Keratinocyte (primary cell): ENCODE measurements at regions not wholly inside any gene's neighbourhood (a gene's known extent, or its start where the extent isn't known, plus 50 kb on each side); places are given as distances from the start of the nearest gene placed in this dataset.

Experiments
- DNase-seq: peaks from one replicate; pipeline ENCODE4 v3.0.0-alpha.2; 2011; ENCODE audit warnings: low read depth, missing footprints, low spot score
- FAIRE-seq: peaks from 2 replicates; lab custom pipeline; 2011; peaks lifted over from hg19 to GRCh38; lab: Jason Lieb, UNC
- H2AFZ ChIP-seq: 2 replicates; pipeline ENCODE4 v1.6.0; 2012; ENCODE audit warnings: low read length, control low read depth, inconsistent platforms; ENCODE audit not compliant: control insufficient read depth
- H3K27ac ChIP-seq: 2 replicates; pipeline ENCODE4 v1.5.1; 2011; ENCODE audit warnings: low read length; ENCODE audit not compliant: control insufficient read depth, insufficient read depth
- H3K27me3 ChIP-seq: 3 replicates; pipeline ENCODE4 v1.6.0; 2011; ENCODE audit warnings: low read length; ENCODE audit not compliant: control insufficient read depth, insufficient read depth; ENCODE audit errors: extremely low read depth
- H3K36me3 ChIP-seq, 2 experiments: 2 replicates in 1 of 2; 3 replicates in 1 of 2; pipeline ENCODE4 v1.5.1; 2011; ENCODE audit warnings: low read length in 2 of 2, mild to moderate bottlenecking in 1 of 2; ENCODE audit not compliant: control insufficient read depth in 2 of 2, insufficient read depth in 2 of 2; ENCODE audit errors: extremely low read depth in 1 of 2
- H3K4me1 ChIP-seq: 3 replicates; pipeline ENCODE4 v1.5.1; 2011; ENCODE audit warnings: low read length; ENCODE audit not compliant: control insufficient read depth, insufficient read depth; ENCODE audit errors: extremely low read depth
- H3K4me2 ChIP-seq: 3 replicates; pipeline ENCODE4 v1.6.0; 2011; ENCODE audit warnings: low read depth, low read length; ENCODE audit not compliant: control insufficient read depth, insufficient read depth; ENCODE audit errors: extremely low read depth
- H3K4me3 ChIP-seq, 3 experiments: fragments of 200-600 bp in 1 of 3; sonication (generic) in 1 of 3; 2 replicates in 2 of 3; 3 replicates in 1 of 3; pipeline ENCODE4 v1.5.1; 2011 to 2016; ENCODE audit warnings: low read length in 3 of 3, mild to moderate bottlenecking in 3 of 3, control low read depth in 2 of 3, inconsistent platforms in 1 of 3, low read depth in 1 of 3, mixed read lengths in 1 of 3, mixed run types in 1 of 3, moderate library complexity in 1 of 3; ENCODE audit not compliant: control insufficient read depth in 2 of 3, insufficient read depth in 2 of 3; ENCODE audit errors: extremely low read depth in 1 of 3
- H3K79me2 ChIP-seq: 2 replicates; pipeline ENCODE4 v1.6.0; 2012; ENCODE audit warnings: low read length; ENCODE audit not compliant: control insufficient read depth, insufficient read depth
- H3K9ac ChIP-seq: 3 replicates; pipeline ENCODE4 v1.6.0; 2011; ENCODE audit warnings: low read length; ENCODE audit not compliant: control insufficient read depth, insufficient read depth; ENCODE audit errors: extremely low read depth
- H3K9me1 ChIP-seq: 3 replicates; pipeline ENCODE4 v1.6.0; 2011; ENCODE audit warnings: low read length; ENCODE audit not compliant: control insufficient read depth, insufficient read depth; ENCODE audit errors: extremely low read depth
- H3K9me3 ChIP-seq: 2 replicates; pipeline ENCODE4 v1.5.1; 2012; ENCODE audit warnings: low read depth, low read length; ENCODE audit not compliant: control insufficient read depth
- H4K20me1 ChIP-seq: 3 replicates; pipeline ENCODE4 v1.6.0; 2011; ENCODE audit warnings: low read length; ENCODE audit not compliant: control insufficient read depth, insufficient read depth; ENCODE audit errors: extremely low read depth
- EZH2 ChIP-seq: IDR thresholded peaks from one replicate; pipeline ENCODE4 v1.6.1; 2012; ENCODE audit warnings: inconsistent platforms, mild to moderate bottlenecking, low read length, moderate library complexity
- dilution Hi-C: fragments of 300-500 bp; cut with MboI; formaldehyde crosslinking; loops from one replicate; pipeline ENCODE4 v1.7.0; 2020; ENCODE audit warnings: low sequenced_read_pairs; ENCODE audit not compliant: extremely low pct_ligation_motif_present
- TF ChIP-seq, protein P1 (sequence below), 3 experiments: IDR thresholded peaks in 1 of 3; conservative IDR thresholded peaks in 1 of 3; optimal IDR thresholded peaks in 1 of 3; 2 replicates in 2 of 3; 3 replicates in 1 of 3; pipeline versions ENCODE3 to v1.5.1; 2011; ENCODE audit warnings: low read length in 3 of 3, mild to moderate bottlenecking in 3 of 3, moderate library complexity in 2 of 3, control low read depth in 1 of 3, inconsistent platforms in 1 of 3; ENCODE audit not compliant: insufficient read depth in 2 of 3; ENCODE audit errors: extremely low read depth in 1 of 3

DNA sequence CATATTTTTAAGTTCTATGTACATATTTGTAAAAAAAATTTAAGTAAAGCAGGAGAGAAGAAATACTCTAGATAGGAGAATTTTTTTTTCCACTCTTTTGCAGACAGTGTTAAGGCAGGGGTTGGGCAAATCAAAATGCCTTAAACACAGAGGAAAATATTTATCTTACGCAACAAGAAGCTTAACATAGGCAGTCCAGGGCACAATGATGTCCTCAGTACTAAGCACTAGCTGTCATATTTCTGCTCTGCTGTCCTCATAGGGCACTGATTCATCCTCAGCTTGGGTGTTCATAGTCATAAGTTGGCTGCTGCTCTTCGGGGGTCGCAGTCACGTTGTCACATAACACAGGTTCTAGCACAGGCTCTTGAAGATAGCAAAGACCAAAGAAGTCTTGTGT lies 247.4 kb downstream of the PTBP2 start:
- TF ChIP-seq EZH2, result no peak
- TF ChIP-seq, protein P1, sequence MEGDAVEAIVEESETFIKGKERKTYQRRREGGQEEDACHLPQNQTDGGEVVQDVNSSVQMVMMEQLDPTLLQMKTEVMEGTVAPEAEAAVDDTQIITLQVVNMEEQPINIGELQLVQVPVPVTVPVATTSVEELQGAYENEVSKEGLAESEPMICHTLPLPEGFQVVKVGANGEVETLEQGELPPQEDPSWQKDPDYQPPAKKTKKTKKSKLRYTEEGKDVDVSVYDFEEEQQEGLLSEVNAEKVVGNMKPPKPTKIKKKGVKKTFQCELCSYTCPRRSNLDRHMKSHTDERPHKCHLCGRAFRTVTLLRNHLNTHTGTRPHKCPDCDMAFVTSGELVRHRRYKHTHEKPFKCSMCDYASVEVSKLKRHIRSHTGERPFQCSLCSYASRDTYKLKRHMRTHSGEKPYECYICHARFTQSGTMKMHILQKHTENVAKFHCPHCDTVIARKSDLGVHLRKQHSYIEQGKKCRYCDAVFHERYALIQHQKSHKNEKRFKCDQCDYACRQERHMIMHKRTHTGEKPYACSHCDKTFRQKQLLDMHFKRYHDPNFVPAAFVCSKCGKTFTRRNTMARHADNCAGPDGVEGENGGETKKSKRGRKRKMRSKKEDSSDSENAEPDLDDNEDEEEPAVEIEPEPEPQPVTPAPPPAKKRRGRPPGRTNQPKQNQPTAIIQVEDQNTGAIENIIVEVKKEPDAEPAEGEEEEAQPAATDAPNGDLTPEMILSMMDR (optimal IDR thresholded peaks at IDR 0.05 in 1 of 3, IDR thresholded peaks at IDR 0.05 in 1 of 3, conservative IDR thresholded peaks at IDR 0.05 in 1 of 3; ENCODE audit: extremely low read depth in 1 of 3, insufficient read depth in 2 of 3, low read length in 3 of 3), result no peak
- no peak overlapping the region for H3K9ac ChIP-seq
- no peak overlapping the region for H2AFZ ChIP-seq
- no peaks in the 10 kb centered on the region for H3K27me3 ChIP-seq
- no peak overlapping the region for H3K4me3 ChIP-seq
- H3K4me2 ChIP-seq, result no peak overlapping the region
- FAIRE-seq (no peak), DNase-seq (no peak)
- dilution Hi-C loops, result no loop called here
- H3K4me1 ChIP-seq, result no peaks in the 10 kb centered on the region
- no peaks in the 10 kb centered on the region for H4K20me1 ChIP-seq
- no peaks in the 10 kb centered on the region for H3K36me3 ChIP-seq
- no peaks in the 10 kb centered on the region for H3K9me3 ChIP-seq
- H3K79me2 ChIP-seq, result no peaks in the 10 kb centered on the region
- H3K9me1 ChIP-seq, result no peaks in the 10 kb centered on the region
- no peak overlapping the region for H3K27ac ChIP-seq

DNA sequence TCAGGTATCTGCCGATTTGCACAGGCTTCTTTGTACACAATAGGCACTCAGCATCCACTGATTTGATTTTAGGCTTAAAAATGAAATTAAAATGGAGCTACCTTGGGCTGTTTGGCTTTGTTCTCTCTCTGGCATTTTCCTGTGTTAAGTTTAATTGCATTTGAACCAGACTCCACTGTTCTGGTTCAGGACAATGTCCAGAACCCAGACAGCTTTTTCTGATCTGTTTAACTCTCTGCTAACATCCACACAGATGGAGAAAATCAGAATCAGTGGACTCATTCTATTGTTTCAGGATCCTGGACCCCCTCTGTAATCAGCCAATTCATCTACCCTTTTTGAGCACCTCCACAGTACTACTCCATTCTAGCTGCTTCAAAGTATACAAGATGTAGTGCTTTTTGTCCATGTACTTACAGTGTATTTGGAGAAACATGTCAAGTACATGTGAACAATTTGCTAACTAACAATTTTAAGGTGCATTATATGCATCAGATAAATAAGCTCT lies 248.1 kb downstream of the PTBP2 start:
- dilution Hi-C loops, result no loop called here
- Histone ChIP-seq H3K27me3 (no peaks in the 10 kb centered on the region), H3K9ac (no peak overlapping the region), H3K4me3 (no peak overlapping the region), H3K9me3 (no peaks in the 10 kb centered on the region), H3K4me2 (no peak overlapping the region), H3K79me2 (no peaks in the 10 kb centered on the region), H3K4me1 (no peaks in the 10 kb centered on the region), H4K20me1 (no peaks in the 10 kb centered on the region), H3K27ac (no peak overlapping the region), H2AFZ (no peak overlapping the region), H3K9me1 (no peaks in the 10 kb centered on the region), H3K36me3 (no peaks in the 10 kb centered on the region)
- DNase-seq (no peak), FAIRE-seq (no peak)
- TF ChIP-seq, protein P1 (optimal IDR thresholded peaks at IDR 0.05 in 1 of 3, IDR thresholded peaks at IDR 0.05 in 1 of 3, conservative IDR thresholded peaks at IDR 0.05 in 1 of 3; ENCODE audit: extremely low read depth in 1 of 3, insufficient read depth in 2 of 3, low read length in 3 of 3), result no peak
- no peak for TF ChIP-seq EZH2
